MCF 10A (cell line): ENCODE measurements at regions not wholly inside any gene's neighbourhood (a gene's known extent, or its start where the extent isn't known, plus 50 kb on each side); places are given as distances from the start of the nearest gene placed in this dataset.
"Not testable (repeated sequence)": the region's sequence is repeated elsewhere in the genome, so short reads cannot be mapped to it uniquely, and the experiment has no call there.

Experiments used
- BruUV-seq: library from RNA; stranded (reverse); fragments of 400-500 nt; replicated peaks from 2 replicates; lab custom pipeline; 2021; lab: Mats Ljungman, UMichigan
- CTCF ChIA-PET: fragments of 300-600 bp; sonication (Branson Sonifier 250); formaldehyde crosslinking; extraction: SDS; loops from one replicate; lab custom pipeline; 2021; ENCODE audit warnings: antibody characterized with exemption, inconsistent platforms; lab: Yijun Ruan, JAX
- POLR2A ChIA-PET: fragments of 300-600, 350-650 bp; sonication (Branson Sonifier 250); formaldehyde crosslinking; extraction: SDS; loops from one replicate; lab custom pipeline; 2020; ENCODE audit warnings: antibody characterized with exemption, inconsistent platforms; lab: Yijun Ruan, JAX
- DNase-seq: peaks from one replicate; pipeline ENCODE4 v3.0.0-alpha.2; 2018; ENCODE audit not compliant: unreplicated experiment
- H3K27ac Mint-ChIP-seq: one replicate; pipeline ENCODE4 v1.8.0; 2022; ENCODE audit warnings: mild to moderate bottlenecking, low read depth, mixed read lengths; ENCODE audit not compliant: unreplicated experiment
- H3K27me3 Mint-ChIP-seq: one replicate; pipeline ENCODE4 v1.8.0; 2022; ENCODE audit warnings: mixed read lengths; ENCODE audit not compliant: insufficient read depth, unreplicated experiment
- H3K36me3 Mint-ChIP-seq: one replicate; pipeline ENCODE4 v1.8.0; 2022; ENCODE audit warnings: mild to moderate bottlenecking, moderate library complexity, mixed read lengths; ENCODE audit not compliant: insufficient read depth, unreplicated experiment
- H3K4me1 Mint-ChIP-seq: one replicate; pipeline ENCODE4 v1.8.0; 2022; ENCODE audit warnings: mixed read lengths; ENCODE audit not compliant: insufficient read depth, unreplicated experiment
- H3K4me3 Mint-ChIP-seq: one replicate; pipeline ENCODE4 v1.8.0; 2022; ENCODE audit warnings: mild to moderate bottlenecking, moderate library complexity, mixed read lengths; ENCODE audit not compliant: unreplicated experiment
- H3K9me3 Mint-ChIP-seq: one replicate; pipeline ENCODE4 v1.8.0; 2022; ENCODE audit warnings: mixed read lengths; ENCODE audit not compliant: unreplicated experiment
- intact Hi-C: fragments of 100-400 bp; cut with micrococcal nuclease; formaldehyde crosslinking; loops from 2 replicates; pipeline ENCODE4 v1.14.1; 2022
- TF ChIP-seq, protein P1 (sequence below): fragments of 200-600 bp; IDR thresholded peaks from one replicate; pipeline ENCODE4 v1.8.0; 2022; ENCODE audit warnings: antibody characterized with exemption, mild to moderate bottlenecking; ENCODE audit not compliant: unreplicated experiment

DNA sequence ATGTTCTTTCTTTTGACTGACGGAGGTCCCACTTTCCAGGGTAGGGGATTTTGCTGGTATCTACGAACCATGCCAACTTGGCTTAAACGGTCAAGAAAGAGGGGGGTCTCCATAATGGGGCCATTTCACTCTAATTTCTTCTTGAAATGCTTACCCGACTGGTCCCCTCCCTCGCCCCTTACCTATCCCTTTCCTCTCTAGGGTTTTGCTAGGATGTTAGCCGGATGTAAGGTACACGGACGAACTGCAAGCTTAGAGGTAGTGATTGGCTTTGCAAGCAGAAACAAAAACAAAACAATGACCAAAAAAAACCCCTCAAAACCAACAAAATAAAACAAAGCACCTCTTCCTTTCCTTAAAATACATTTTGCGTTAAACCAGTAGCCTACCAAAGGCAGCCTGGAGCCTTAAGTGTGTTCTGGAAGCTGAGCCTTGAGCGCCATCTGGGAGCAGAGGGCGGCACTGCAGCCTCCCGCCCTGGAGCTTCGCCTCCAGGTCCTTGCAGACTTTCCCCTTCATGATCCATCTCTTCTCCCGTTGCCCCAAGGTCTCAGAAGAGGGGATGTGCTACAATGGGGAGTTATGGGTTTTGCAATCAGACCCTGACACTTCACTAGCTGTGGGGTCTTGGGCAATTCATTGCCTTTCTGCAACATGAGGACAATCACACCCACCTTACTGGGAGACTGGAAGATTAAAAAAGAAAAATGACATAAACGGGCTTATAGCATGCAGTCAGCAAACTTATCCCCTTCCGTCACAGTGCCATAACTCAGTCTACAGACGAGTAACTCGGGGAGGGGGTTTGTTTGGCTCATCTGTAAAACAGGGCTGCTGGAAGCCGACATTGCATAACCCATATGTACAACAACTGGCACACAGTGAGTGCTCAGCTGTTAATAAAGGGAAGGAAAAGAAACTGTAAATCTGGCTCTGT, 125.9 kb upstream of the RRN3 start:
- H3K27ac Mint-ChIP-seq, BruUV-seq, H3K4me3 Mint-ChIP-seq, intact Hi-C loops, POLR2A ChIA-PET, H3K9me3 Mint-ChIP-seq, H3K36me3 Mint-ChIP-seq, H3K4me1 Mint-ChIP-seq: not testable (repeated sequence)
- CTCF ChIA-PET: interaction anchor here (0.6 to 1.2 kb wide), 2 partner anchors 144 to 334 kb away, joined by 3 to 4 read pairs; no protein-coding TSS in a partner anchor
- DNase-seq: peak; percentile 7
- TF ChIP-seq, protein P1, sequence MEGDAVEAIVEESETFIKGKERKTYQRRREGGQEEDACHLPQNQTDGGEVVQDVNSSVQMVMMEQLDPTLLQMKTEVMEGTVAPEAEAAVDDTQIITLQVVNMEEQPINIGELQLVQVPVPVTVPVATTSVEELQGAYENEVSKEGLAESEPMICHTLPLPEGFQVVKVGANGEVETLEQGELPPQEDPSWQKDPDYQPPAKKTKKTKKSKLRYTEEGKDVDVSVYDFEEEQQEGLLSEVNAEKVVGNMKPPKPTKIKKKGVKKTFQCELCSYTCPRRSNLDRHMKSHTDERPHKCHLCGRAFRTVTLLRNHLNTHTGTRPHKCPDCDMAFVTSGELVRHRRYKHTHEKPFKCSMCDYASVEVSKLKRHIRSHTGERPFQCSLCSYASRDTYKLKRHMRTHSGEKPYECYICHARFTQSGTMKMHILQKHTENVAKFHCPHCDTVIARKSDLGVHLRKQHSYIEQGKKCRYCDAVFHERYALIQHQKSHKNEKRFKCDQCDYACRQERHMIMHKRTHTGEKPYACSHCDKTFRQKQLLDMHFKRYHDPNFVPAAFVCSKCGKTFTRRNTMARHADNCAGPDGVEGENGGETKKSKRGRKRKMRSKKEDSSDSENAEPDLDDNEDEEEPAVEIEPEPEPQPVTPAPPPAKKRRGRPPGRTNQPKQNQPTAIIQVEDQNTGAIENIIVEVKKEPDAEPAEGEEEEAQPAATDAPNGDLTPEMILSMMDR: peak; percentile 85
- peaks cover 19% of the 10 kb centered on the region for H3K27me3 Mint-ChIP-seq

DNA sequence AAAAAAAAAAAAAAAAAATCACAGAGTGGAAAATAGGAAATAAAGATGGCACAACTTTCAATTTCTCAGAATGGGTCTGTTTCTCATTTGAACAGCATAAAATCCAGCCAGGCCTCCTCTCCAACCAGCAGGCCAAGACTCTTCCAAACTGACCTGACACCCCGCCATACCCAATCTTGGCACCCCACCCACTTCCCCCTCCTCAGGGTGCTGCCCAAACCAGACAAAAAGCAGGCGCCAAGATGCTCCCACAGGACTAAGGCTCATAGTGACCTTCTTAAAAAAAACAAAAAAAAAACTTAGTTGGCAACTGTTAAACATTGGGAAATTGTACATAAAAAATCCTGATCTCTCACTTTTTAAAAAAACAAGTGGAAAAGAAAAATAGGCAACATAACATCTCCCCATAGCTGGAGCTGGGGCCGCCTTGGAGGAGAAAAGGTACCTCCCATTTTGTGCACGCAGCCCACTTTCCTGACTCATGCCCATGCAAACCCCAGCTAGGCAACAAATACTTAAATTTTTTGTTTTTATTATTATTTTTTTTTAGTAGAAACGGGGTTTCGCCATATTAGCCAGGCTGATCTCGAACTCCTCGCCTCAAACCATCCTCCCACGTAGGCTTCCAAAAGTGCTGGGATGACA, 124.9 kb upstream of the RRN3 start:
- intact Hi-C loops, DNase-seq, H3K4me1 Mint-ChIP-seq, H3K36me3 Mint-ChIP-seq, POLR2A ChIA-PET, H3K4me3 Mint-ChIP-seq, H3K27ac Mint-ChIP-seq, BruUV-seq, H3K9me3 Mint-ChIP-seq: not testable (repeated sequence)
- peaks cover 19% of the 10 kb centered on the region for H3K27me3 Mint-ChIP-seq
- CTCF ChIA-PET: interaction anchor here (0.6 to 1.2 kb wide), 3 partner anchors 143 to 682 kb away, joined by 3 to 4 read pairs (median 3); no protein-coding TSS in a partner anchor

DNA sequence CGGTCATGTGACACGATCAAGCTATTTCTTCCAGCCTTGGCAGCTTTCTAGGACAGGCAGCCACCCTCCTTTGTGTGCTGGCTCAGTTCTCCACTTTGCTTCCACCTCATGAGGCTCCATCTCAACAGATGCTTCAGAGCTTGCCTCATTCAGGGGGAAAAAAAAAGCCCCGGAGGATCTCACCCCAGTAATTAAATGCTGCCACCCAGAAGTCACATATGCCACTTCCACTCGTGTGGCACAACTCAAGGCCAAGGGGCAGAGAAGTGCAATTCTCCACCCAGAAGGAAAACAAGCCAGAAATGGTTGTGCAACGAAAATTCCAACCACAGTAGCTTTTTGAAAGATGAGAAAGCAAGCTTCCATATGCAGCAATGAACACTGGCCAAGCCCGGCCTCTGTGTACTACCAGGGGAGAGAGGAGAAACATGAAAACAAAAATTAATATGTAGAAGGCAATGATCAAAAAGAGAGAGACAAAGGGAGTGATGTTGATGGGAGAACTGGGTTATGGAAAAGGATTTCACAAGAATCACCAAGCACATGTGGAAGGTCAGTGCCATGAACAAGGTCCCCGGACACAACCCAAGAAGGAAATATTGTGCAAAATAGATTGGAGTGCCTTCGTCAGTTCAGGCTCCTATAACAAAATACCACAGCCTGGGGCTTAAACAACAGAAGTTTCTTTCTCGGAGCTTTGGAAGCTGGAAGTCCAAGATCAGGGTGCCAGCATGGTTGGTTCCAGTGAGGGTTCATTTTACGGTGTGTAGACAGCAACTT, 113.3 kb upstream of the RRN3 start:
- H3K4me3 Mint-ChIP-seq, POLR2A ChIA-PET, H3K27me3 Mint-ChIP-seq, BruUV-seq, H3K4me1 Mint-ChIP-seq, intact Hi-C loops, H3K27ac Mint-ChIP-seq, CTCF ChIA-PET, H3K36me3 Mint-ChIP-seq, H3K9me3 Mint-ChIP-seq: not testable (repeated sequence)
- peak; percentile 10 for DNase-seq

DNA sequence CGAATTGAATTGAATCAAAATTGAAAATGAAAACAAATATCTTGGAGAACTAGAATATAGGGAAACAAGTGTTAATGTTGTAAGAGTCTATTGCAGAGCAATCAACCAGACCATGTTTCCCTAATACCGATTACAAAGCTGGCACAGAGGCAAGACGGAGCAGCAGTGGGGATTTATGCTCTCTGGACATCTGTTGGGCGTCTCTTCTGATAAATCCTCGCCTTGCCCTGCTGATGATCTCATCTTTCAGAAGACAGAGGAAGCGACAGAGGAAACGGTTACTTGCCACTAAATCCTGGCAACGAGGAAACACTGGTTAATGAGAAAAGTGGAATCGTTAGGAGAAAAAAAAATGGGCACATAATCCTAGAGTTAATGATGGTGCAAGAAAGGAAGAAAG, 112.4 kb upstream of the RRN3 start:
- H3K27ac Mint-ChIP-seq: peak overlapping the region; percentile 25

DNA sequence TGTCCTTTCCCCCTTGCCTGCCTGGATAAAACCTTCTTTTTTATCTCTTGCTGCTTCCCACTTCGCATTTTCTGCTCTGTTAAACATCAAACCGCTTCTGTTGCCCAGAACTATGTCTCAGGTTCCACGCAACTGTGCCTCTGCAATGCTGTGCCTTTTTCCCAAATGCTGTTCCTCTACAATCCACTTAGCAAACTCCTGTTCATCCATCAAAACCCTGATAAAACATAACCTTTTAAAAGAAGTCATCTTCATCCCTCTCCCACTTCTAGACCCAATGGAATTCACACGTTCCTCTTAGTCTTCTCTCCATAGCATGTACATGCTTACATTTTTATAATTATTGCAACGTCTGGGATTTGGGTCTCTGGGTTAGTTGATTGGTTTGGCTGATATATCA, 111.9 kb upstream of the RRN3 start:
- H3K9me3 Mint-ChIP-seq, H3K4me3 Mint-ChIP-seq, H3K36me3 Mint-ChIP-seq, POLR2A ChIA-PET, H3K4me1 Mint-ChIP-seq, BruUV-seq, intact Hi-C loops, DNase-seq, CTCF ChIA-PET, H3K27me3 Mint-ChIP-seq: not testable (repeated sequence)
- peak overlapping the region; percentile 25 for H3K27ac Mint-ChIP-seq

More for the DNA sequence above, 112.4 kb upstream of the RRN3 start:
- intact Hi-C loops, POLR2A ChIA-PET, H3K9me3 Mint-ChIP-seq, H3K36me3 Mint-ChIP-seq, CTCF ChIA-PET, H3K4me3 Mint-ChIP-seq, H3K4me1 Mint-ChIP-seq, H3K27me3 Mint-ChIP-seq, BruUV-seq: not testable (repeated sequence)
- peak; percentile 1 for DNase-seq

DNA sequence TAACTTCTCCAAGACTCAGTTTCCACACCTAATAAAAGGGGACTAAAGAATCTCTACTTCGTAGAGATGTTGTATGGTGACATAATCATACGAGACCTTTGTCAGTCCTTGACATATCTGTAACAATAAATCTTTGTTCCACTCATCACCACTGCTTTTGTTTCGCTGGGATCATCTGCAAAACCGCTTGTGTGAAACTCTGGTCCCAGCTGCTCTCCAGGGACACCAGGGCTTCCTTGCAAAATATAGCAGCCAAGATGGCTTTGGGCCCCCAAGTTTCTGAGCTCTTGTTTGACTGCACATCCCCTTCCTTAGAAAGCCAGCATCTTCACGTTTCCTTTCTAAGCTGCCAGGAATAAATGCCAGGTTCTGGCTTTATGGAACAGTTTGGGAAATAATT, 110.5 kb upstream of the RRN3 start:
- H3K4me1 Mint-ChIP-seq, BruUV-seq, H3K36me3 Mint-ChIP-seq, CTCF ChIA-PET, H3K27ac Mint-ChIP-seq, H3K4me3 Mint-ChIP-seq, DNase-seq, H3K9me3 Mint-ChIP-seq, POLR2A ChIA-PET, H3K27me3 Mint-ChIP-seq, intact Hi-C loops: not testable (repeated sequence)

DNA sequence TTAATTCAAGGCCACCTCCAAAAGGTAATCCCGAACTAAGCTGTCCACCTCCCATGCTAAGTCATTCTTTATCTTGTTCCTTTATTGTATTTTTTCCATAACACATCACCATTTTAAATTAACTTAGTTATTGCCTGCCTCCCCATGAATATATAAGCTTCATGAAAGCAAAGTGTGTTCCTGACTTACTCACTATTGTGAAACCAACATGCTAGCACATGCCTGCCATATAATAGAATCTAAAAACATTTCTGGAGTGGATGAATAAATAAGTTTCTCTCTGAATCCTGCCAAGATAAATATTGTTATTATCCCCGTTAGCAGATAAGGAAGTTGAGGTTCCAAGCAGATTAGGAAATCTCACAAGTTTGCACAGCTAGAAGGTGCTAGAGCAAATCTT, 98.7 kb upstream of the RRN3 start:
- POLR2A ChIA-PET, H3K4me1 Mint-ChIP-seq, intact Hi-C loops, BruUV-seq, H3K9me3 Mint-ChIP-seq, H3K4me3 Mint-ChIP-seq, CTCF ChIA-PET, H3K36me3 Mint-ChIP-seq, H3K27me3 Mint-ChIP-seq: not testable (repeated sequence)
- H3K27ac Mint-ChIP-seq: peak overlapping the region; percentile 64
- peak; percentile 81 for DNase-seq

DNA sequence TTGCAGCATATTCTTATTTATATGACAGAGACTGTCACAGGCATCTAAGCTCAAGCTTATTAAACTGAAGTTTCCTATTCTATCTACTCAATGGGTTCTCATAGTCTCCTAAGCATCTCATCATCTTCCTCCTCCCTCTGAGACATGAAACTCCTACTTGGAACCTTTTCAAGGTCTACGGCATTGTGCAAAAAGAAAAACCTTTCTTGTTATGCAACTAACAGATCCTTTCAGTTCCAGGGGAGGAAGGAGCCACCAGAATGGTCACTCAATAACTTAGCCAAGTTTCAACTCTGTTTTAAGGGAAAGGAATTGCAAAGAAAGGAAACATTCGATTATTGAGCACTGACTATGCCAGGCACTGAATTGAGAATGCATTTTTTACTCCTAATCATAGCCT, 98.1 kb upstream of the RRN3 start:
- intact Hi-C loops, CTCF ChIA-PET, H3K9me3 Mint-ChIP-seq, H3K36me3 Mint-ChIP-seq, DNase-seq, H3K4me1 Mint-ChIP-seq, POLR2A ChIA-PET, H3K4me3 Mint-ChIP-seq, H3K27me3 Mint-ChIP-seq, BruUV-seq: not testable (repeated sequence)
- H3K27ac Mint-ChIP-seq: peak overlapping the region; percentile 64
